Renal pelvis (tissue), 1 donor: ENCODE measurements at regions not wholly inside any gene's neighbourhood (a gene's known extent, or its start where the extent isn't known, plus 50 kb on each side); places are given as distances from the start of the nearest gene placed in this dataset.

Experiments
- DNase-seq: peaks from one replicate; pipeline ENCODE4 v3.0.0-alpha.2; 2013

- no peak for DNase-seq
Measured at GRCh38 chr2:12495247-12495868, 221.4 kb upstream of the TRIB2 start.

- DNase-seq = no peak
Measured at GRCh38 chr2:12498286-12498685, 218.4 kb upstream of the TRIB2 start.

GRCh38 chr2:12498704-12499103 lies 218.0 kb upstream of the TRIB2 start:
- DNase-seq = no peak

GRCh38 chr2:12500899-12501298 lies 215.8 kb upstream of the TRIB2 start:
- no peak for DNase-seq

GRCh38 chr2:12501469-12502158 lies 215.1 kb upstream of the TRIB2 start:
- no peak for DNase-seq

- no peak for DNase-seq
Measured at GRCh38 chr2:12502759-12503158, 214.0 kb upstream of the TRIB2 start.

GRCh38 chr2:12504443-12504842 lies 212.3 kb upstream of the TRIB2 start:
- DNase-seq = no peak

GRCh38 chr2:12506846-12507245 lies 209.9 kb upstream of the TRIB2 start:
- DNase-seq = no peak

- peak; percentile 41 for DNase-seq
Measured at GRCh38 chr2:12507295-12507694, 209.4 kb upstream of the TRIB2 start.

GRCh38 chr2:12510070-12510469 lies 206.7 kb upstream of the TRIB2 start:
- DNase-seq = no peak

GRCh38 chr2:12513339-12513738 lies 203.4 kb upstream of the TRIB2 start:
- DNase-seq = no peak

- DNase-seq = no peak
Measured at GRCh38 chr2:12514168-12514567, 202.6 kb upstream of the TRIB2 start.

- no peak for DNase-seq
Measured at GRCh38 chr2:12514631-12515437, 201.9 kb upstream of the TRIB2 start.

GRCh38 chr2:12515871-12516270 lies 200.9 kb upstream of the TRIB2 start:
- no peak for DNase-seq

GRCh38 chr2:12533337-12534005 lies 183.3 kb upstream of the TRIB2 start:
- DNase-seq = no peak

- DNase-seq = no peak
Measured at GRCh38 chr2:12534646-12535263, 182.0 kb upstream of the TRIB2 start.

- DNase-seq = no peak
Measured at GRCh38 chr2:12536976-12537375, 179.8 kb upstream of the TRIB2 start.

- DNase-seq = no peak
Measured at GRCh38 chr2:12538138-12538694, 178.5 kb upstream of the TRIB2 start.

GRCh38 chr2:12539336-12539735 lies 177.4 kb upstream of the TRIB2 start:
- DNase-seq = no peak

GRCh38 chr2:12539776-12540562 lies 176.8 kb upstream of the TRIB2 start:
- peak; percentile 52 for DNase-seq
